Duodenal mucosa (tissue), 2 donors: ENCODE measurements at regions not wholly inside any gene's neighbourhood (a gene's known extent, or its start where the extent isn't known, plus 50 kb on each side); places are given as distances from the start of the nearest gene placed in this dataset.
A peak's percentile ranks its signal among the peaks of the same experiment; 100 is the strongest.

Experiments
- H3K27ac ChIP-seq: one replicate; pipeline ENCODE4 v1.7.0; 2013; ENCODE audit warnings: low read depth, low read length
- H3K27me3 ChIP-seq, 2 donors: one replicate each; pipeline ENCODE4 v1.7.0; 2013; ENCODE audit warnings: low read length in 2 of 2, control low read depth in 1 of 2; ENCODE audit not compliant: insufficient read depth in 2 of 2, control insufficient read depth in 1 of 2
- H3K36me3 ChIP-seq, 2 donors: one replicate each; pipeline ENCODE4 v1.7.0; 2013; ENCODE audit warnings: low read length in 2 of 2, control low read depth in 1 of 2; ENCODE audit not compliant: insufficient read depth in 2 of 2, control insufficient read depth in 1 of 2
- H3K4me1 ChIP-seq, 2 donors: one replicate each; pipeline ENCODE4 v1.7.0; 2013; ENCODE audit warnings: low read length in 2 of 2, control low read depth in 1 of 2; ENCODE audit not compliant: insufficient read depth in 2 of 2, control insufficient read depth in 1 of 2
- H3K4me3 ChIP-seq, 2 donors: one replicate each; pipeline ENCODE4 v1.7.0; 2013; ENCODE audit warnings: low read length in 2 of 2, low read depth in 1 of 2
- H3K9ac ChIP-seq, 2 donors: one replicate each; pipeline ENCODE4 v1.7.0; 2013; ENCODE audit warnings: low read length in 2 of 2, low read depth in 1 of 2
- H3K9me3 ChIP-seq, 2 donors: one replicate each; pipeline ENCODE4 v1.7.0; 2013; ENCODE audit warnings: low read length in 2 of 2, control low read depth in 1 of 2; ENCODE audit not compliant: control insufficient read depth in 1 of 2

DNA sequence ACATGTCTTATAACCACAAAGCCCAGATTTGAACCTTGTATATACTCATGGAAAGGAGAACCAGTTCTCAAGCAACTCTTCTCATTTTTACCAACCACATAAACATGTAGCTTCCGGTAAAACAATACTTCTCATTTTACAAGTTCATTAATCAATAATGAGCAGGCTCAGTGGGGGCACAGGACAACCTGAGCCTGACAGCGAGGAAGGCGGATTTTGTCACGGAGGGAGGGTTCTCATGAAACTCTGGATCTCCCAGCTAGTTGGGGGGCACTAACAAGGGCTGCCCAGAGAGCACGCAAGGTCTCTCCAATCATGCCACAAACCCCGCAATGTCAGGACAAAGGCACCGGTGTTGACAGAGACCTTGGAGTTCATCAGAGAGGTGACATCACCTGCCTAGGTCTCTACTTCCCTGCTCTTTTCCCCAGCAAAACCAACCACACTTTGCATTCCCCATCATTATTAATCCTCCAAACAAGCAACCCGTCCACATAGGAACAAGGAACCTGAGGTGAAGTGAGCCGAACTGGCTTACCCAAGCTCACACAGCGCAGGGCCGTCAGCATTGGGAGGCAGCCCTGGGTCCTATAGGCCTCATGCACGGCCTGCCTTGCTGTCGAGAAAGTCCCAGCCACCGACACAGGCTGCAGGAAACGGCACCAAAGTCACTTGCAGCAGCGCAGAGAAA, 192.1 kb upstream of the KLF14 start:
- Histone ChIP-seq H3K9ac (peak overlapping the region in 1 of 2 donors; percentile 8), H3K4me1 (peaks cover 35 to 54% of the 10 kb centered on the region in 2 donors)

GRCh38 chr7:130927062-130927461, 193.1 kb upstream of the KLF14 start:
- Histone ChIP-seq H3K27me3 (no peaks in the 10 kb centered on the region), H3K36me3 (peaks cover 0 to 3% of the 10 kb centered on the region in 2 donors), H3K4me1 (peaks cover 25 to 45% of the 10 kb centered on the region in 2 donors), H3K4me3 (no peak overlapping the region), H3K9me3 (no peaks in the 10 kb centered on the region), H3K9ac (no peak overlapping the region), H3K27ac (no peak overlapping the region)

More for the DNA sequence above, 192.1 kb upstream of the KLF14 start:
- H3K27me3 ChIP-seq: no peaks in the 10 kb centered on the region
- H3K9me3 ChIP-seq: no peaks in the 10 kb centered on the region
- H3K4me3 ChIP-seq: peak overlapping the region in 1 of 2 donors; percentile 3
- H3K27ac ChIP-seq: peak overlapping the region; percentile 36
- H3K36me3 ChIP-seq: peaks cover 0 to 3% of the 10 kb centered on the region in 2 donors

DNA sequence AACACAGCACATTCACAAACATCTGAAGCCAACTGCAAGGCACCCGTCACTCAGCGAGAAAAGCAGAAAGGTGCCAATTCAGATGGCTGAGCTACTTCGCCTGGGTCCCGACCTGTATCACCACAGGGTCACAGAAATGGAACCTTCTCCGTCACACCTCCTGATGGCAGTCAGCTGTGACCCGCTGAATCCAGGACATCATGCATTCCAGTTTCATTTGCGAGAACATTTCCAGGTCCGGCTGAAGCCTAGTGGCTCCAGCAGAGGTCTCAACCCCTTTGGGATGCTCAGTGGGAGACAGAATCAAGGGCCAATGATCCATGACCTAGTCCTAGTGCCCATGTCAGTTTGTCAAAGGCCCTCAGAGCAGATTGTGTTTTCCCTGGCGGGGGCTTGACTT, 193.6 kb upstream of the KLF14 start:
- H3K4me3 ChIP-seq: no peak overlapping the region
- no peak overlapping the region for H3K27ac ChIP-seq
- no peaks in the 10 kb centered on the region for H3K27me3 ChIP-seq
- peaks cover 1 to 3% of the 10 kb centered on the region in 2 donors for H3K36me3 ChIP-seq
- peaks cover 20 to 40% of the 10 kb centered on the region in 2 donors for H3K4me1 ChIP-seq
- no peaks in the 10 kb centered on the region for H3K9me3 ChIP-seq
- no peak overlapping the region for H3K9ac ChIP-seq

DNA sequence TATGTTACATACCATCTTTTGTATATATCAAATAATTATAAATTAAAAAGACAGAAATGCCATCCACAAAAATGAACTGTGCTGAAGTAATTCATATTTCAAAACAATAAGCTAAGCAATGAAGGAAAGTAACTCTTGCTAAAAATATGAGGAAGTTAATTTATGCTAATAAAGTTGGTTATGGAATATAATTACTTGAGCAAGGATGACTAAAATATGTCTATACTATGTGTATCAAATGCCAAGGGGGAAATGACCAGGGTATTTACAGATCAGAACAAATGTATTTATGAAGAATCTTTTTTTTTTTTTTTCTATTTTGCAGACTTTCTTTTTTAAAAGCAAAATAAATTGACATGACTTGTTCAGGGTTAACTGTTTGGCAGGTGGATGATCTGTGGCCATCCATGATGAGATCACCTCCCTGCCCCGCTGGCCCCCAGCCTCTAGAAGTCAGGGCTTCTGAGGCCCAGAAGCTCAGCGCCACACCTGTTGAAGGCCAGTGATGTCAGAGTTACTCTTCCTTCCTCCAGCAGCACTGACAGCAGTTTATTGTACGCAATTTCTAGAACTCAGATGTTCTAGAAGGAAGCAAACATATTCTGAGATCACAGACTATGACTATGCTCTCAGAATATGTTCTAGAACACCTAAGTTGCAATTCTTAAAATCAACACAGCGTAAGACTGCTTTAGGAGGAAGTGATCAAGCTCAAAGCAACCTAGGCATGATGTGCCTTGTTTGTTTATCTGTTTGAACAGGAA, 196.1 kb upstream of the KLF14 start:
- H3K9me3 ChIP-seq: no peaks in the 10 kb centered on the region
- no peak overlapping the region for H3K9ac ChIP-seq
- H3K4me3 ChIP-seq: no peak overlapping the region
- peaks cover 3 to 5% of the 10 kb centered on the region in 2 donors for H3K36me3 ChIP-seq
- H3K27me3 ChIP-seq: no peaks in the 10 kb centered on the region
- peak overlapping the region; percentile 22 for H3K27ac ChIP-seq
- H3K4me1 ChIP-seq: peaks cover 10 to 19% of the 10 kb centered on the region in 2 donors

DNA sequence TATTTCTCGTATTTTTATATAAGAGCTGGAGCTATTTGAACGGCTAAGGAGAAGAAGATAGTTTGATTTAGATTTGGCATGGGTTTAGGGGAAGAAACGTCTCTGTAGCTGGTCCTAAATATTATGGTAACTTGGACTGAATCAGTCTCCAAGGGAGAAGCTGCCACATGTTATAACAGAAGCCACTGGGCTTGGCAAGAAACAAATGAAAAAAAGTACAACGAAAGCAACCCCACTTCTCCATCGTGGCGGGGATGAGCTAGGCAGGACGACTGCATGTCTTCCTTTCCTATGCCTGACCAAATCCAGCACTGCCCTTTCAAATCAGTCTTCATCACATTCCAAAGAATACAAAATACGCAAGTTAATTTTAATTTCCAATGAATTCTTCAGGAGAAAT, 196.7 kb upstream of the KLF14 start:
- Histone ChIP-seq H3K36me3 (peaks cover 5 to 6% of the 10 kb centered on the region in 2 donors), H3K27me3 (no peaks in the 10 kb centered on the region), H3K9ac (no peak overlapping the region), H3K27ac (peak overlapping the region; percentile 22), H3K4me3 (no peak overlapping the region), H3K9me3 (no peaks in the 10 kb centered on the region), H3K4me1 (peaks cover 5 to 14% of the 10 kb centered on the region in 2 donors)

GRCh38 chr7:130931423-130931822, 197.4 kb upstream of the KLF14 start:
- no peaks in the 10 kb centered on the region for H3K9me3 ChIP-seq
- H3K9ac ChIP-seq: no peak overlapping the region
- no peaks in the 10 kb centered on the region for H3K27me3 ChIP-seq
- H3K27ac ChIP-seq: no peak overlapping the region
- peaks cover 9 to 10% of the 10 kb centered on the region in 2 donors for H3K36me3 ChIP-seq
- H3K4me1 ChIP-seq: peaks cover under 1 to 17% of the 10 kb centered on the region in 2 donors
- H3K4me3 ChIP-seq: no peak overlapping the region

DNA sequence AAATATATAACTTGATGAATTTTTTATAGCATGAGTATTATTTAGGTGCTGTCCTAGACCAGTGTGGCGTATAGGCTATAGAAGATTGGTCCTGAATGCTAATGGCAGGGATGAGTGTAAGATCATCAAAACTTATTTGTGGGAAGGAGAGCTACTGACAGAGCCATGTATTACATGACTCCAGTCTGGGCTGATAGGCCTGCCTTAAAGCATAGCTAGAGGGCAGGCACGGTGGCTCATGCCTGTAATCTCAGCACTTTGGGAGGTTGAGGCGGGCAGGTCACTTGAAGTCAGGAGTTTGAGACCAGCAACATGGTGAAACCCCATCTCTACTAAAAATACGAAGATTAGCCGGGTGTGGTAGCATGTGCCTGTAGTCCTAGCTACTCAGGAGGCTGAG, 198.1 kb upstream of the KLF14 start:
- Histone ChIP-seq H3K9ac (no peak overlapping the region), H3K36me3 (peaks cover 8 to 9% of the 10 kb centered on the region in 2 donors), H3K4me3 (no peak overlapping the region), H3K27me3 (no peaks in the 10 kb centered on the region), H3K4me1 (peaks cover 0 to 17% of the 10 kb centered on the region in 2 donors), H3K27ac (no peak overlapping the region), H3K9me3 (no peaks in the 10 kb centered on the region)

GRCh38 chr7:130932667-130933432, 198.8 kb upstream of the KLF14 start:
- no peak overlapping the region for H3K27ac ChIP-seq
- H3K4me1 ChIP-seq: peaks cover 0 to 17% of the 10 kb centered on the region in 2 donors
- no peaks in the 10 kb centered on the region for H3K27me3 ChIP-seq

GRCh38 chr7:130933919-130934318, 199.9 kb upstream of the KLF14 start:
- no peak overlapping the region for H3K4me3 ChIP-seq
- no peaks in the 10 kb centered on the region for H3K9me3 ChIP-seq
- no peak overlapping the region for H3K9ac ChIP-seq
- H3K27ac ChIP-seq: no peak overlapping the region
- H3K4me1 ChIP-seq: peaks cover 10 to 25% of the 10 kb centered on the region in 2 donors
- H3K27me3 ChIP-seq: no peaks in the 10 kb centered on the region
- peaks cover 7 to 9% of the 10 kb centered on the region in 2 donors for H3K36me3 ChIP-seq

More at GRCh38 chr7:130932667-130933432, 198.8 kb upstream of the KLF14 start:
- no peak overlapping the region for H3K9ac ChIP-seq
- H3K4me3 ChIP-seq: no peak overlapping the region
- H3K36me3 ChIP-seq: peaks cover 7 to 9% of the 10 kb centered on the region in 2 donors
- H3K9me3 ChIP-seq: no peaks in the 10 kb centered on the region
